Esophagus muscularis mucosa (tissue), 4 donors: ENCODE measurements at regions not wholly inside any gene's neighbourhood (a gene's known extent, or its start where the extent isn't known, plus 50 kb on each side); places are given as distances from the start of the nearest gene placed in this dataset.

Source experiments
- EP300 ChIP-seq: sonication (generic); formaldehyde crosslinking; IDR thresholded peaks from one replicate; pipeline ENCODE4 v1.6.1; 2017; ENCODE audit warnings: antibody characterized with exemption
- POLR2A ChIP-seq: fragments of 450-650 bp; IDR thresholded peaks from one replicate; pipeline ENCODE4 v1.6.1; 2017; ENCODE audit warnings: antibody characterized with exemption, moderate library complexity, mild to moderate bottlenecking, low read depth
- POLR2AphosphoS5 ChIP-seq, 2 donors: sonication (generic); formaldehyde crosslinking; IDR thresholded peaks; one replicate each; pipeline ENCODE4 v1.6.1; 2017; ENCODE audit warnings: antibody characterized with exemption in 2 of 2
- TF ChIP-seq, protein P1 (sequence below), 3 experiments: fragments of 200-600 bp in 2 of 3; fragments of 450-650 bp in 1 of 3; sonication (generic) in 2 of 3; IDR thresholded peaks; one replicate each; pipeline ENCODE4 v1.5.1; 2017 to 2019; ENCODE audit warnings: antibody characterized with exemption in 3 of 3, mild to moderate bottlenecking in 2 of 3, moderate library complexity in 1 of 3

DNA sequence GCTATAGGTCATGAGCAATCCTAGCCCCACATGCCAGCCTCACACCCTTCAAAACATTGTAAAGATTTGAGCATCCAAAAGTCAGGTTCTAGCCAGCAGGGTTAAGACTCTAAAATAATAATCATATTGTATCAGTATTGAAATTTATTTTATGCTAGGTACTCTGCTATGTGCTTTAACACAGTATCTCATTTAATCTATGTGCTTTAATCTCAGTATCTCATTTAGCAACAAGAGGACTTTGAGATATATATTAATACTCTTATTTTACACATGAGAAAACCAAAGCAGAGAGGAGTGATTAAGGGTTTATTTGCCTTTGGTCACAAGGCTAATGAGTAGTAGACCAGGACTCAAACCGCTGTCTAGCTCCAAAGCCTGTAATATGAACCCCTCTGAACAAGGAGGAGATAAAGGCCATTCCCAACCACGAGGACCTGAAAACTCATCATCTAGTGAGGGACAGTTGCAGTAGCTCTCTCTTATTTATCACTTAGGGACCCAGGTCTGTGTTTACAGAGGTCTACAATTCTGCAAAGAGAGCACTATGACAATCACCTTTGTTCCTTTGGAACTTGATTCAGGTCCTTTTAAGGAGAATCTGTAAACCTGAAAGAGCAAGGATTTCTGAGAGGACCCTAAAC lies 116.5 kb upstream of the SERTAD2 start:
- TF ChIP-seq, protein P1, sequence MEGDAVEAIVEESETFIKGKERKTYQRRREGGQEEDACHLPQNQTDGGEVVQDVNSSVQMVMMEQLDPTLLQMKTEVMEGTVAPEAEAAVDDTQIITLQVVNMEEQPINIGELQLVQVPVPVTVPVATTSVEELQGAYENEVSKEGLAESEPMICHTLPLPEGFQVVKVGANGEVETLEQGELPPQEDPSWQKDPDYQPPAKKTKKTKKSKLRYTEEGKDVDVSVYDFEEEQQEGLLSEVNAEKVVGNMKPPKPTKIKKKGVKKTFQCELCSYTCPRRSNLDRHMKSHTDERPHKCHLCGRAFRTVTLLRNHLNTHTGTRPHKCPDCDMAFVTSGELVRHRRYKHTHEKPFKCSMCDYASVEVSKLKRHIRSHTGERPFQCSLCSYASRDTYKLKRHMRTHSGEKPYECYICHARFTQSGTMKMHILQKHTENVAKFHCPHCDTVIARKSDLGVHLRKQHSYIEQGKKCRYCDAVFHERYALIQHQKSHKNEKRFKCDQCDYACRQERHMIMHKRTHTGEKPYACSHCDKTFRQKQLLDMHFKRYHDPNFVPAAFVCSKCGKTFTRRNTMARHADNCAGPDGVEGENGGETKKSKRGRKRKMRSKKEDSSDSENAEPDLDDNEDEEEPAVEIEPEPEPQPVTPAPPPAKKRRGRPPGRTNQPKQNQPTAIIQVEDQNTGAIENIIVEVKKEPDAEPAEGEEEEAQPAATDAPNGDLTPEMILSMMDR (IDR thresholded peaks at IDR 0.05), result no peak
- TF ChIP-seq POLR2A, result no peak
- TF ChIP-seq POLR2AphosphoS5 (IDR thresholded peaks at IDR 0.05), result no peak
- no peak for TF ChIP-seq EP300
